WTC11 (cell line): ENCODE measurements at regions not wholly inside any gene's neighbourhood (a gene's known extent, or its start where the extent isn't known, plus 50 kb on each side); places are given as distances from the start of the nearest gene placed in this dataset.

ENCODE experiments used
- ARID4B ChIP-seq: sonication (generic); formaldehyde crosslinking; IDR thresholded peaks from 2 replicates; pipeline ENCODE4 v1.8.0; 2023; ENCODE audit warnings: missing genetic modification reagents, mild to moderate bottlenecking, borderline replicate concordance
- FOXP1 ChIP-seq: sonication (generic); formaldehyde crosslinking; IDR thresholded peaks from 2 replicates; pipeline ENCODE4 v1.8.0; 2022; ENCODE audit warnings: missing genetic modification reagents, mild to moderate bottlenecking, moderate library complexity, borderline replicate concordance
- ZNF121 ChIP-seq: sonication (generic); formaldehyde crosslinking; IDR thresholded peaks from 2 replicates; pipeline ENCODE4 v1.8.0; 2023; ENCODE audit warnings: missing genetic modification reagents
- ZNF219 ChIP-seq: sonication (generic); formaldehyde crosslinking; IDR thresholded peaks from 2 replicates; pipeline ENCODE4 v1.8.0; 2023; ENCODE audit warnings: missing genetic modification reagents, mild to moderate bottlenecking, borderline replicate concordance
- ZNF396 ChIP-seq: fragments of 250-450 bp; sonication (Bioruptor Pico); IDR thresholded peaks from 2 replicates; pipeline ENCODE4 v1.8.0; 2021; ENCODE audit warnings: mild to moderate bottlenecking, moderate library complexity, borderline replicate concordance
- TF ChIP-seq, protein P1 (sequence below): fragments of 200-600 bp; IDR thresholded peaks from 2 replicates; pipeline ENCODE4 v1.8.0; 2022; ENCODE audit warnings: antibody characterized with exemption
- TF ChIP-seq, protein P2 (sequence below): sonication (generic); formaldehyde crosslinking; conservative IDR thresholded peaks from 2 replicates; pipeline ENCODE4 v1.8.1; 2023; ENCODE audit warnings: mild to moderate bottlenecking, low read depth, missing genetic modification reagents, moderate library complexity

GRCh38 chr9:17081351-17081750 is 53.5 kb upstream of the CNTLN start:
- TF ChIP-seq ZNF121 (CRISPR knock-in tag) (no peak), FOXP1 (CRISPR knock-in tag) (no peak), ZNF219 (CRISPR knock-in tag) (no peak), ZNF396 (CRISPR knock-in tag) (no peak), ARID4B (CRISPR knock-in tag) (no peak)
- TF ChIP-seq, protein P1, sequence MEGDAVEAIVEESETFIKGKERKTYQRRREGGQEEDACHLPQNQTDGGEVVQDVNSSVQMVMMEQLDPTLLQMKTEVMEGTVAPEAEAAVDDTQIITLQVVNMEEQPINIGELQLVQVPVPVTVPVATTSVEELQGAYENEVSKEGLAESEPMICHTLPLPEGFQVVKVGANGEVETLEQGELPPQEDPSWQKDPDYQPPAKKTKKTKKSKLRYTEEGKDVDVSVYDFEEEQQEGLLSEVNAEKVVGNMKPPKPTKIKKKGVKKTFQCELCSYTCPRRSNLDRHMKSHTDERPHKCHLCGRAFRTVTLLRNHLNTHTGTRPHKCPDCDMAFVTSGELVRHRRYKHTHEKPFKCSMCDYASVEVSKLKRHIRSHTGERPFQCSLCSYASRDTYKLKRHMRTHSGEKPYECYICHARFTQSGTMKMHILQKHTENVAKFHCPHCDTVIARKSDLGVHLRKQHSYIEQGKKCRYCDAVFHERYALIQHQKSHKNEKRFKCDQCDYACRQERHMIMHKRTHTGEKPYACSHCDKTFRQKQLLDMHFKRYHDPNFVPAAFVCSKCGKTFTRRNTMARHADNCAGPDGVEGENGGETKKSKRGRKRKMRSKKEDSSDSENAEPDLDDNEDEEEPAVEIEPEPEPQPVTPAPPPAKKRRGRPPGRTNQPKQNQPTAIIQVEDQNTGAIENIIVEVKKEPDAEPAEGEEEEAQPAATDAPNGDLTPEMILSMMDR: no peak
- TF ChIP-seq, protein P2, sequence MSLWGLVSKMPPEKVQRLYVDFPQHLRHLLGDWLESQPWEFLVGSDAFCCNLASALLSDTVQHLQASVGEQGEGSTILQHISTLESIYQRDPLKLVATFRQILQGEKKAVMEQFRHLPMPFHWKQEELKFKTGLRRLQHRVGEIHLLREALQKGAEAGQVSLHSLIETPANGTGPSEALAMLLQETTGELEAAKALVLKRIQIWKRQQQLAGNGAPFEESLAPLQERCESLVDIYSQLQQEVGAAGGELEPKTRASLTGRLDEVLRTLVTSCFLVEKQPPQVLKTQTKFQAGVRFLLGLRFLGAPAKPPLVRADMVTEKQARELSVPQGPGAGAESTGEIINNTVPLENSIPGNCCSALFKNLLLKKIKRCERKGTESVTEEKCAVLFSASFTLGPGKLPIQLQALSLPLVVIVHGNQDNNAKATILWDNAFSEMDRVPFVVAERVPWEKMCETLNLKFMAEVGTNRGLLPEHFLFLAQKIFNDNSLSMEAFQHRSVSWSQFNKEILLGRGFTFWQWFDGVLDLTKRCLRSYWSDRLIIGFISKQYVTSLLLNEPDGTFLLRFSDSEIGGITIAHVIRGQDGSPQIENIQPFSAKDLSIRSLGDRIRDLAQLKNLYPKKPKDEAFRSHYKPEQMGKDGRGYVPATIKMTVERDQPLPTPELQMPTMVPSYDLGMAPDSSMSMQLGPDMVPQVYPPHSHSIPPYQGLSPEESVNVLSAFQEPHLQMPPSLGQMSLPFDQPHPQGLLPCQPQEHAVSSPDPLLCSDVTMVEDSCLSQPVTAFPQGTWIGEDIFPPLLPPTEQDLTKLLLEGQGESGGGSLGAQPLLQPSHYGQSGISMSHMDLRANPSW (CRISPR knock-in tag): no peak
